ENCODE measurements at regions not wholly inside any gene's neighbourhood (a gene's known extent, or its start where the extent isn't known, plus 50 kb on each side); places are given as distances from the start of the nearest gene placed in this dataset.

- ChIA-PET RAD21 (ENCODE audit: low non-redundant PET in 1 of 2, low total read pairs in 2 of 2, uncharacterized antibody in 2 of 2, unreplicated experiment in 2 of 2) (no interaction called here), POLR2A (no interaction called here), CTCF (no interaction called here)
- Histone ChIP-seq H3K27ac (ENCODE audit: low read depth, low read length) (no peak overlapping the region), H3K36me3 (ENCODE audit: control insufficient read depth in 1 of 2, insufficient read depth in 2 of 2, low read length in 2 of 2) (no peaks in the 10 kb centered on the region), H3K79me2 (ENCODE audit: insufficient read depth, low read length) (no peaks in the 10 kb centered on the region), H3K4me3 (replicated peaks in 1 of 2; ENCODE audit: low read depth in 1 of 2, low read length in 2 of 2) (no peak overlapping the region), H2AFZ (ENCODE audit: low read depth, low read length, poor library complexity, severe bottlenecking) (no peak overlapping the region), H3K4me1 (ENCODE audit: control insufficient read depth in 1 of 2, insufficient read depth in 2 of 2, low read length in 2 of 2) (no peaks in the 10 kb centered on the region), H3K9me3 (ENCODE audit: control insufficient read depth in 1 of 2, insufficient read depth in 1 of 2, low read depth in 1 of 2, low read length in 2 of 2) (no peaks in the 10 kb centered on the region), H4K20me1 (ENCODE audit: insufficient read depth) (no peaks in the 10 kb centered on the region), H3K9me2 (ENCODE audit: insufficient read depth) (no peaks in the 10 kb centered on the region), H3K9ac (ENCODE audit: low read length) (no peak overlapping the region), H3K27me3 (ENCODE audit: insufficient read depth, low read length) (peaks cover 9% of the 10 kb centered on the region), H3K4me2 (ENCODE audit: low read length) (no peak overlapping the region)
- ATAC-seq (no peak), DNase-seq (ENCODE audit: low read depth, low spot score) (no peak)
- no peak for TF ChIP-seq FOSL1 (IDR thresholded peaks at IDR 0.05; ENCODE audit: low read depth)
- TF ChIP-seq, protein P1, sequence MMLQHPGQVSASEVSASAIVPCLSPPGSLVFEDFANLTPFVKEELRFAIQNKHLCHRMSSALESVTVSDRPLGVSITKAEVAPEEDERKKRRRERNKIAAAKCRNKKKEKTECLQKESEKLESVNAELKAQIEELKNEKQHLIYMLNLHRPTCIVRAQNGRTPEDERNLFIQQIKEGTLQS (IDR thresholded peaks at IDR 0.05): no peak
- TF ChIP-seq YY1 (IDR thresholded peaks at IDR 0.05; ENCODE audit: extremely low read depth, insufficient replicate concordance, low read depth, low read length): no peak
- TF ChIP-seq CBX3 (IDR thresholded peaks at IDR 0.05; ENCODE audit: low read depth): no peak
- no peak for TF ChIP-seq ZNF274 (IDR thresholded peaks at IDR 0.05; ENCODE audit: low read depth, low read length)
- TF ChIP-seq RAD21 (IDR thresholded peaks at IDR 0.05; ENCODE audit: low read depth): no peak
- no peak for TF ChIP-seq POLR2AphosphoS5 (IDR thresholded peaks at IDR 0.05; ENCODE audit: low read depth, low read length)
- TF ChIP-seq EZH2 (IDR thresholded peaks at IDR 0.05): no peak
- TF ChIP-seq, protein P2, sequence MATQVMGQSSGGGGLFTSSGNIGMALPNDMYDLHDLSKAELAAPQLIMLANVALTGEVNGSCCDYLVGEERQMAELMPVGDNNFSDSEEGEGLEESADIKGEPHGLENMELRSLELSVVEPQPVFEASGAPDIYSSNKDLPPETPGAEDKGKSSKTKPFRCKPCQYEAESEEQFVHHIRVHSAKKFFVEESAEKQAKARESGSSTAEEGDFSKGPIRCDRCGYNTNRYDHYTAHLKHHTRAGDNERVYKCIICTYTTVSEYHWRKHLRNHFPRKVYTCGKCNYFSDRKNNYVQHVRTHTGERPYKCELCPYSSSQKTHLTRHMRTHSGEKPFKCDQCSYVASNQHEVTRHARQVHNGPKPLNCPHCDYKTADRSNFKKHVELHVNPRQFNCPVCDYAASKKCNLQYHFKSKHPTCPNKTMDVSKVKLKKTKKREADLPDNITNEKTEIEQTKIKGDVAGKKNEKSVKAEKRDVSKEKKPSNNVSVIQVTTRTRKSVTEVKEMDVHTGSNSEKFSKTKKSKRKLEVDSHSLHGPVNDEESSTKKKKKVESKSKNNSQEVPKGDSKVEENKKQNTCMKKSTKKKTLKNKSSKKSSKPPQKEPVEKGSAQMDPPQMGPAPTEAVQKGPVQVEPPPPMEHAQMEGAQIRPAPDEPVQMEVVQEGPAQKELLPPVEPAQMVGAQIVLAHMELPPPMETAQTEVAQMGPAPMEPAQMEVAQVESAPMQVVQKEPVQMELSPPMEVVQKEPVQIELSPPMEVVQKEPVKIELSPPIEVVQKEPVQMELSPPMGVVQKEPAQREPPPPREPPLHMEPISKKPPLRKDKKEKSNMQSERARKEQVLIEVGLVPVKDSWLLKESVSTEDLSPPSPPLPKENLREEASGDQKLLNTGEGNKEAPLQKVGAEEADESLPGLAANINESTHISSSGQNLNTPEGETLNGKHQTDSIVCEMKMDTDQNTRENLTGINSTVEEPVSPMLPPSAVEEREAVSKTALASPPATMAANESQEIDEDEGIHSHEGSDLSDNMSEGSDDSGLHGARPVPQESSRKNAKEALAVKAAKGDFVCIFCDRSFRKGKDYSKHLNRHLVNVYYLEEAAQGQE (IDR thresholded peaks at IDR 0.05; ENCODE audit: low read depth): no peak
- no peak for TF ChIP-seq CTCF (IDR thresholded peaks at IDR 0.05 in 2 of 3, conservative IDR thresholded peaks at IDR 0.05 in 1 of 3; ENCODE audit: borderline replicate concordance in 1 of 3, insufficient read depth in 1 of 3, low read depth in 2 of 3, low read length in 2 of 3)
- no peak for TF ChIP-seq ELF1 (IDR thresholded peaks at IDR 0.05; ENCODE audit: borderline replicate concordance, low read depth)
- TF ChIP-seq SRF (IDR thresholded peaks at IDR 0.05; ENCODE audit: low read depth): no peak
- no peak for TF ChIP-seq TCF7L2 (IDR thresholded peaks at IDR 0.05; ENCODE audit: borderline replicate concordance, extremely low read depth, insufficient read depth, insufficient read length)
- no peak for TF ChIP-seq SIN3A (IDR thresholded peaks at IDR 0.05; ENCODE audit: low read depth)
- TF ChIP-seq MAX (IDR thresholded peaks at IDR 0.05): no peak
- no peak for TF ChIP-seq SP1 (IDR thresholded peaks at IDR 0.05; ENCODE audit: low read depth)
- intact Hi-C loops (cut with micrococcal nuclease): no loop called here
- BruUV-seq (replicated peaks): no TSS peak
These were observed 552.7 kb upstream of the TENM3 start for GRCh38 chr4:181690498-181690897.

All from HCT116 (cell line).